DMS114 treated with DMSO at 0.1 percent for 48 hours (cell line): ENCODE measurements at regions not wholly inside any gene's neighbourhood (a gene's known extent, or its start where the extent isn't known, plus 50 kb on each side); places are given as distances from the start of the nearest gene placed in this dataset.

Experiments
- DNase-seq: peaks from one replicate; lab custom pipeline; 2025; ENCODE audit not compliant: unreplicated experiment; lab: John Stamatoyannopoulos, UW

- no peak for DNase-seq
Measured at GRCh38 chr21:38147391-38147790, 109.4 kb upstream of the KCNJ15 start.

DNA sequence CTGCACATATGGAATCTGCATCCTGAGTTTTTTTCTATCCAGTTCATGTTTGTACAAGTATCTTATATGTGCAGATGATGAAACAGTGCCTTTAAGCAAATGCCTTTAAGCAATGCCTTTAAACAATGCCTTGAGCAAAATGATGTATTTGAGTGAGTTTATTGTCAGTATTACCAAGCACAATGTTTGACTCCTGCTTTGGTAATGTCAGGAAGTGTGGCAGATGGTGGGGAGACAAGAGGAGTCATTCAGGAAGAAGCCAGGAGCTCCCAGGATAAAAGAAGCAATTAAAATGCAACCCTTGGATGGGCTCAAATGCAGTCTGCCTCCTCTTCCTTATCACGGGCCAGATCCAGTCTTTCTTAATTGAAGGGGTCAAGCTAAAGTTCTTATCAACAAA, 108.7 kb upstream of the KCNJ15 start:
- no peak for DNase-seq

GRCh38 chr21:38151021-38151645, 105.7 kb upstream of the KCNJ15 start:
- DNase-seq: no peak

- DNase-seq: no peak
Measured at GRCh38 chr21:38156200-38156599, 100.6 kb upstream of the KCNJ15 start.

- no peak for DNase-seq
Measured at GRCh38 chr21:38159355-38159754, 97.4 kb upstream of the KCNJ15 start.

DNA sequence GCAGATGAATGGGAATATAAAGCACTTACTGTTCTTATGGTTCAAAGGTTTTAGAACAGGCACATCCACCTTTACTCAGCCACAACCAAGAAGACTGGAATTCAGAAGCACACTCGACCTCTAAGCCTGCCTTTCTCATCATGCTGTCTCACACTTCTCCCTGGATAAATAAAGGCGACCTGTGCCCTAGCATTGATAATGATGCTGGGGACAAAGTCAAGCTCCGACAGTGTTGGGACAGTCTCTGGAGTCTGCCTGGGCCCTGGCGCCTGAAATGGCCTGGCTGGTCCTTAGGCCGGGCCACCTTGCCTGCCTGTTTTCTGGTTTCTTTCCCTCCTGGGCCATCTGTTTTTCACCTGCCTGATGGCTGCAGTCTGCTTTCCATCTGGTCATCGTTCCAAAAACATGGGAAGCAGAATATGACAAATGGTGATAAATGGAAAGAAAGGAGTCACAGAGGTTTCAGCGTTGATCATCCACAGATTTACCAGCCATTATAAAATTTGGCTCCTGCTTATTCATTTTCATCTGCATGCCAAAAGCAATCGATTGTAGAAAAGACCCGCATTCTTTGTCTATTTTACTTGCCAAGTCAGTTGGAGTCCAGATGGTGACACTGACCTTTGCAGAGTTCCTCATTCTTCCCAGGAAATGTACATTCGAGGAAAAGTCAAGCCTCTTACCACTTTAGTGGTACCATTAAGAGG, 91.2 kb upstream of the KCNJ15 start:
- DNase-seq: no peak

- no peak for DNase-seq
Measured at GRCh38 chr21:38166173-38166535, 90.6 kb upstream of the KCNJ15 start.

- no peak for DNase-seq
Measured at GRCh38 chr21:38167345-38167744, 89.4 kb upstream of the KCNJ15 start.

GRCh38 chr21:38170283-38170682, 86.5 kb upstream of the KCNJ15 start:
- DNase-seq: no peak

DNA sequence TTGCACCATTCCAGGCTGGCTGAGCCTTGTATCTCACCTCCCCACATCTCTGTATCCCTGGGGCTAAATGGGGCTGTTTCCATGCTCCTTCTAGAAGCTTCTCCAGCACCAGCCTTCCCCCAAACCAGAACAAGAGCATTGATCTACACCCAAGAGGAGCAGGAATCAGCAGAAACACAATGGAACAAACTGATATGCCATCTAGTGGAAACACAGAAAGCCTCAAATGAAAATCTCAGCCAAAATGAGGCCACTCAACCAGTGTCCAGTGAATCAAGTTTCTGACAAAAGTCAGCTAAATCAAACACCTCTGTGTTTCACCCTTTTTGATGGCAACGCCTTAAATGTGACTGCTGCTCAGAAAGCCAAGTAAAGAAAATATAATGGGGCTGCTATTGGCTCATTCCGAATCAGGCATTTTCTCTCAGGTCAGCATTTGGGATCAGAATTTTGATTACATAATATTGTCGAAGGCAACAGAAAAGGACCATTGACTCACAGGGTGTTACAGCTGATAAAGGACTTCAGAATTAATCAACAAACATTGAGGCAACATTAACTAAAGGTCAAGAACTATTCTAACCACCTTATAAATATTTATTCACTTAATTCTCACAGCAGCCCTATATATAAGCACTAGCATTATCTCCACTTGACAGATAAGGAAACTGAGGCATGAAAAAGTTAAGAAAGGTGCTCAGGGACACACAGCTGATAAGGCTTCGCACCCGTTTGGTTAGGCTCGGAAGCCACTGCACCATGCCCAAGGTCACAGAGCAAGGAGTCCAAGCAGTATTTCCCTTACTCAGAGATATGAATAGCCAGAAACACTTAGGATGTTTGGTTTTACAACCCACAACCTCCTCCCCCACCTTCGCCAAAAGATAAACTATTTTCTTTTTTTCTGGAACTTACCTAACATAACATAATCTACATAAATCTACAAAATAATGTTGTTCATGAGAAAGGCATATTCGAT, 85.8 kb upstream of the KCNJ15 start:
- DNase-seq: no peak

GRCh38 chr21:38171723-38172344, 85.0 kb upstream of the KCNJ15 start:
- no peak for DNase-seq

DNA sequence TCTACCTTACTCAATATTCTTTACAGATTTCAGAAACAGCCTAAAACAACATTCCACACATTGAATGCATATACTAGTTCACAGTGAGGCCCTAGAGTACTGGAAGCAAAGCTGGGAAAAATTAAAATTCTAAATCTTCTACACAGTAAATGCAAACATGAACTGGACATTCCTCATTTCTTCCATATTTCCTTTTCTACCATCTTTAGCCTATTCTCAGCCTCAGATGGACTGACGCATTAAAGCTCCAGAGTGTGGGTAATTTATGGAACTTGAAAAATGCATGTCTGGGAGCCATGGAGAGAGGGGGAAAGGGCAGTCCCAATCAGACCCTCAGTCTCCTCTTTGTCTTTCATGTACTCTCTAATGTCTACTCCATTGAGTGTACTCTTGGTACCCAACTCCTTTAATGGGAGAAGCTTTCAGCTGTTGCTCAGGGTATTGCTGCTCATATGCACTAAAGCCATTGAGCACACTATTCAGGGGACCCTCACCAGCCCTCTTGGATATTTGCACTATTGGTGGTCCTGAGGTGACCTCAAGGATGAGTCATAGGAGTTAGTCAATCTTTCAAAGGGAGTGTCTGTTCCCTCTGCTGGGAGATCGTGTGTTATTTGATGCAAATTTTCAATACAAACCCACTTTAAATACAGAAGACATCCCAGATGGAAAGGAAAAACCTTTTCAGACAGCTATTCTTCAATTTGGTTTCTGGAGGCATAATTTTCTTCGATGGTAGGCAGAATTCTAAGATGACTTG, 83.3 kb upstream of the KCNJ15 start:
- no peak for DNase-seq

DNA sequence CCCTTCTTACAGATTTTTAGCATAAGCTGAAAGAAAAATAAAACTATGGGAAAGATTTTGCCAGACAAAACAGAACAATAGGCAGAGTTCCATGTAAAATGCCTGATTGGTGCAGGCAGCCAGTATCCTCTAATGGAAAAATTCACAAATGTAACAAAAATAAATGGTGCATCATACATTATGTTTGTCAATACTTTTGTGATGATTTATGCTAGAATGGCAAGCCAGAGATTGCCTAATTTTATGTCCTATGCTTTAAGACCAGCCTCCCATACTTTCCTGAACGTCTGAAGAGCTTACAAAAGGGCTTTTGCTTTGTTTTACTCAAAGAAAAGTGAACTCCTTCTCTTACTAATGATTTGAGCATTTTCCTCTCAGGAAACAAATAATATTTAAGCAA, 81.5 kb upstream of the KCNJ15 start:
- DNase-seq: no peak

DNA sequence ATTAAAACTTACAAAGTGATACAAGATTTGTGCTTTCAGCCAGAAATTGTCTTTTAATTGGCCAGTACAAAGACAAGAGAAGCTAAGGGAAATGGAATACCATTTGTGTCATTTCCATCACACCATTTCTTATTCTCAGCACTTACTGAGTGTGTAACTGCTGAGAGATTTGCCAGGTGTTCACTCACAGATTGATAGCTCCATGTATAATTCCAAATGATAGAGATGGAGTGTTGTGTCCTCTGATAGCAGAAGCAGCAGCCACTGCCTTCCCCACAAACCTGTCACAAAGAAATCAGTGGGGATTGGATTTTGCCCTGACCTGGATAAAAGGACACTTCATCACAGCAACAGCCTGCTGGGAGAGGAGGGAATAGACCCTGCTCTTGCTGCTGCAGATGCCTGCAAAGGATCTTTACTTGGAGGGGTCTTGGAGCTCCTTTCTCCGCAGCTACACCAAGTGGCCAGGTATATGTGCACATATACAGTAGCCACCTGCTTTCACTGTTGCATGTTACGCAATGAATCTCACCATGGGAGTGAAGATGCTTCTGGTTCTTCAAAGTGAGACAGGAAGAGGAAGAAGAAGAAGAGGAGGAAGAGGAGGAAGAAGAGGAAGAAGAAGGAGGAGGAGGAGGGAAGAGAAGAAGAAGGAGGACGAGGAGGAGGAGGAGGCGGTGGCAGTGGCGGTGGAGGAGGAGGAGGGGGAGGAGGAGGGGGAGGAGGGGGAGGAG, 78.7 kb upstream of the KCNJ15 start:
- no peak for DNase-seq

DNA sequence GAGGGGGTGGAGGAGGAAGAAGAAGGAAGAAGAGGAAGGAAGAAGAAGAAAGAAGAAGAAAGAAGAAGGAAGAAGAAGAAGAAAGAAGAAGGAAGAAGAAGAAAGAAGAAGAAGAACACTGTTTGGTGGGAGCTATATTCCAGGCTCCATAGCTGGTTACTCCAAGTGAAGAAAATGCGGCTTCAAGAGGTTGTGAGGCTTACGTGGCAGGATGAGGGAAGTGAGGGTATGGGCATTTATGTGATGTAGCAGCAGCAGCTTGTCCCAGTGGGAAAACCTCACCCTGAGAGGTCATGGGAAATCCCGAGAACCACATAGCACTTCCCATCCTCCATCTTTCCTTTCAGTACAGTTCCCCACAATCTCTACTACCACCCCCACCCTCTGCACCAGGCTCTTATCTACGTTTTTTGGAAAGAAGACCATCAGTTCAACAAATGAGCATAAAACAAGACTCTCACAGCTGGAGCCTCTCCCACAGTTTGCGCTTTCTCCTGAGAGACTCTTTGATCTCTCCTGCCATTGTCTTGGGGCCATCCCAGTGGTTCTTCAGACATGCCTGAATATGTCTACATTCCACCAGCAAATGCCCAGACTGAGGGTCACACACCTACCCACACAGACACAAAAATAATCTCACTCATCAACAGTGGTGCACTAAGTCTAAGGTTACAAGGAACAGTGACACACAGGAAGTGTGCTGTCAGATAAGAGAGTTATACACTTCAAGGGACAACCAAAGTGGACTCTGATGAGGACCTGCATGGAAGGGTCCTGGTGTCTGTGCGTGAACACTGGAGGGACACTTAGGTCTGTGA, 77.9 kb upstream of the KCNJ15 start:
- no peak for DNase-seq

DNA sequence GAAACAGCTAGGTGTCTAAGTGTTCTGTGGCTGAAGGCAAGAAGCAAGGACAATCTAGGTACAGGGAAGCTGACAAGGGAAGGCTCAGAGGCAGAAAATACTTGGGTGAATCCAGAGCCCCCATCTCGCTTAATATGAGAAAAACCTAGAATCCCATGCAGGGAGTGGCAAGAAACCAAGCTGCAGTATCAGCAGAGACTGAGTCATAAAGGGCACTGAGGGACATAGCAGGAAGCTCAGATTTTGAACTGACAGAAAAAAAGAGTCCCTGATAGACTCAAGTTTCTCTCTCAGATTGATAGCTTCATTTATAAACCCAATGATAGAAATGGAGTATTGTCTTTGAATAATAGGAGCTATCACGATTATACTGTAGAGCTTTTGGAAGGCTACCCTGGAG, 77.3 kb upstream of the KCNJ15 start:
- DNase-seq: no peak

DNA sequence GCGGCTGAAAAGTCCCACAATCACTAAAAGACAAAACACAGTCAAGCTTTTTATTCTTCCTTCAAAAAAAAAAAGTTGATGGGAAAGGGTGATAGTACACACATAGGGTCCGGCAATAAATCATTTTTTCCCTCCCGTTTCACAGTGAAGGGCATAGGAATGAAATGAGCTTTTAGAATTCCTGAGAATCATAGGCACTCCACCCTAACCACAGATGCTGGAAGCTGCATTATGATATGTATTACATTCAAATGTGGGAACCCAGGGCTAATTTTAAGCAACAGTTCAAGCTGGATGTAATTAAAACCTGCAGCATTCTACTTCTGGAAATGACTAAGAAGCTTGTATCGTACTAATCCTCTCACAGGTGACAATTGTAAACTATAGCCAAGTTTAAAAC, 75.7 kb upstream of the KCNJ15 start:
- DNase-seq: no peak

GRCh38 chr21:38182370-38182985, 74.3 kb upstream of the KCNJ15 start:
- DNase-seq: no peak

DNA sequence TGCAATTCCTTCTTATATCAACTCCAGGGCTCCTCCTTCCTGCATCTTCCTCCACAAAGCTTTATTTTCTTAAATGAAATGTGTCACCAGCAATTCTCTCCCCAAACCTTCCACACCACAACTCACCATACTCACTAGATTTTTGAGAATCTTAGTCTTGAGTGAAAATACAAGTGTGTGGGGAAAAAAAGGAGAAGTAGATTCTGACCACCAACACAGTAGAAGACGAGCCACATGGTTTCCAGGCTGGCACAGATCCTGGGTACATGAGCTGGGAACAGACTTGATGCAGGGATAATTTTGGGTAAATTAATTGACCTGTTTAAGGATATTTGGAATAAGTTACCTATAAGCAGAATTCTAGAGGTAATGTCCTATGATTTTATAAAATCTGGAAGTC, 72.8 kb upstream of the KCNJ15 start:
- DNase-seq: no peak
